H1 (cell line): ENCODE measurements at regions not wholly inside any gene's neighbourhood (a gene's known extent, or its start where the extent isn't known, plus 50 kb on each side); places are given as distances from the start of the nearest gene placed in this dataset.

Experiments
- CTCF ChIA-PET: fragments of 300-600 bp; sonication (Branson Sonifier 250); formaldehyde crosslinking; loops from one replicate; lab custom pipeline; 2021; ENCODE audit not compliant: partially characterized antibody; lab: Charles Lee
- POLR2A ChIA-PET: fragments of 300-600 bp; sonication (Branson Sonifier 250); formaldehyde crosslinking; loops from one replicate; lab custom pipeline; 2021; ENCODE audit warnings: inconsistent platforms; ENCODE audit not compliant: partially characterized antibody; lab: Charles Lee
- DNase-seq, 2 experiments: peaks; one replicate each; pipeline versions ENCODE4 v3.0.0 to v3.0.0-alpha.2; 2010 to 2022; ENCODE audit warnings: low spot score in 2 of 2, low read depth in 1 of 2, mixed read lengths in 1 of 2
- FAIRE-seq: peaks from 2 replicates; lab custom pipeline; 2011; peaks lifted over from hg19 to GRCh38; lab: Jason Lieb, UNC
- H2AFZ ChIP-seq: 2 replicates; pipeline ENCODE4 v1.8.1; 2012; ENCODE audit warnings: low read length, inconsistent platforms
- H2AK5ac ChIP-seq: 2 replicates; pipeline ENCODE4 v1.6.1; 2013; ENCODE audit warnings: low read depth, low read length
- H2BK120ac ChIP-seq: replicated peaks from 2 replicates; pipeline ENCODE3; 2013; ENCODE audit warnings: low read depth, low read length, inconsistent platforms
- H2BK12ac ChIP-seq: 2 replicates; pipeline ENCODE4 v1.6.1; 2013; ENCODE audit warnings: low read depth, low read length
- H2BK15ac ChIP-seq: 2 replicates; pipeline ENCODE4 v1.6.1; 2013; ENCODE audit warnings: low read length
- H2BK20ac ChIP-seq: 2 replicates; pipeline ENCODE4 v1.6.1; 2013; ENCODE audit warnings: low read length
- H2BK5ac ChIP-seq: 2 replicates; pipeline ENCODE4 v1.6.1; 2013; ENCODE audit warnings: low read depth, low read length
- H3K14ac ChIP-seq: 2 replicates; pipeline ENCODE4 v1.6.1; 2013; ENCODE audit warnings: inconsistent platforms; ENCODE audit not compliant: insufficient read length
- H3K18ac ChIP-seq: 2 replicates; pipeline ENCODE4 v1.6.1; 2013; ENCODE audit warnings: low read length; ENCODE audit errors: extremely low read depth
- H3K23ac ChIP-seq: 2 replicates; pipeline ENCODE4 v1.6.1; 2013; ENCODE audit warnings: inconsistent platforms; ENCODE audit not compliant: insufficient read length
- H3K23me2 ChIP-seq: 2 replicates; pipeline ENCODE4 v1.6.1; 2013; ENCODE audit warnings: low read depth, low read length
- H3K27ac ChIP-seq: 2 replicates; pipeline ENCODE4 v1.6.1; 2011; ENCODE audit warnings: low read depth, low read length, inconsistent platforms
- H3K27me3 ChIP-seq, 4 experiments: replicated peaks in 1 of 4; 1 replicate in 1 of 4; 2 replicates in 3 of 4; pipeline versions ENCODE4 v1.6.1 to v1.8.1; 2011 to 2013; ENCODE audit warnings: low read length in 3 of 4, mild to moderate bottlenecking in 3 of 4, inconsistent platforms in 2 of 4, mixed read lengths in 2 of 4, moderate library complexity in 1 of 4; ENCODE audit not compliant: control insufficient read depth in 3 of 4, insufficient read depth in 3 of 4; ENCODE audit errors: extremely low read depth in 1 of 4
- H3K36me3 ChIP-seq, 4 experiments: 2 replicates each; pipeline versions ENCODE4 v1.6.1 to v1.8.1; 2011 to 2013; ENCODE audit warnings: mild to moderate bottlenecking in 4 of 4, low read length in 3 of 4, moderate library complexity in 2 of 4, control low read depth in 1 of 4, inconsistent platforms in 1 of 4; ENCODE audit not compliant: insufficient read depth in 4 of 4, control insufficient read depth in 2 of 4
- H3K4ac ChIP-seq: replicated peaks from 2 replicates; pipeline ENCODE3; 2013; ENCODE audit warnings: low read length, low read depth, mixed read lengths, inconsistent platforms; ENCODE audit not compliant: insufficient read length
- H3K4me1 ChIP-seq, 4 experiments: replicated peaks in 1 of 4; 1 replicate in 1 of 4; 2 replicates in 3 of 4; pipeline versions ENCODE4 v1.6.1 to v1.8.1; 2011 to 2013; ENCODE audit warnings: low read length in 3 of 4, inconsistent platforms in 2 of 4, mixed read lengths in 1 of 4; ENCODE audit not compliant: insufficient read depth in 4 of 4, control insufficient read depth in 3 of 4
- H3K4me2 ChIP-seq, 2 experiments: 2 replicates each; pipeline versions ENCODE4 v1.6.1 to v1.8.1; 2011 to 2013; ENCODE audit warnings: low read depth in 2 of 2, low read length in 2 of 2, control low read depth in 1 of 2, inconsistent platforms in 1 of 2, mild to moderate bottlenecking in 1 of 2; ENCODE audit not compliant: insufficient read depth in 1 of 2
- H3K4me3 ChIP-seq, 4 experiments: fragments of 200-600, 300-600 bp in 1 of 4; sonication (generic), shearing (Covaris generic), sonication (Bioruptor Twin) in 1 of 4; 2 replicates each; pipeline versions ENCODE4 v1.5.1 to v1.8.1; 2011 to 2016; ENCODE audit warnings: low read length in 4 of 4, low read depth in 3 of 4, control low read depth in 2 of 4, inconsistent platforms in 2 of 4, mild to moderate bottlenecking in 2 of 4, mixed read lengths in 1 of 4, moderate library complexity in 1 of 4; ENCODE audit not compliant: insufficient read depth in 2 of 4; ENCODE audit errors: extremely low read depth in 1 of 4
- H3K56ac ChIP-seq: replicated peaks from 2 replicates; pipeline ENCODE3; 2013; ENCODE audit warnings: low read depth, mild to moderate bottlenecking, mixed read lengths, low read length, inconsistent platforms; ENCODE audit not compliant: insufficient read length
- H3K79me1 ChIP-seq: 2 replicates; pipeline ENCODE4 v1.6.1; 2013; ENCODE audit warnings: low read depth, low read length, control low read depth
- H3K79me2 ChIP-seq, 2 experiments: 2 replicates each; pipeline versions ENCODE4 v1.6.1 to v1.8.1; 2012 to 2013; ENCODE audit warnings: low read length in 2 of 2, mild to moderate bottlenecking in 2 of 2, inconsistent platforms in 1 of 2; ENCODE audit not compliant: insufficient read depth in 2 of 2, control insufficient read depth in 1 of 2
- H3K9ac ChIP-seq, 4 experiments: replicated peaks in 1 of 4; 1 replicate in 1 of 4; 2 replicates in 3 of 4; pipeline versions ENCODE4 v1.6.1 to v1.8.1; 2011 to 2013; ENCODE audit warnings: low read depth in 3 of 4, low read length in 3 of 4, control low read depth in 2 of 4, mild to moderate bottlenecking in 2 of 4, moderate library complexity in 2 of 4, inconsistent platforms in 1 of 4; ENCODE audit errors: extremely low read depth in 1 of 4
- H3K9me3 ChIP-seq, 2 experiments: 2 replicates each; pipeline versions ENCODE4 v1.6.1 to v1.8.1; 2012 to 2013; ENCODE audit warnings: mild to moderate bottlenecking in 2 of 2, moderate library complexity in 2 of 2, control low read depth in 1 of 2, inconsistent platforms in 1 of 2, low read depth in 1 of 2, low read length in 1 of 2, mixed read lengths in 1 of 2; ENCODE audit not compliant: insufficient read depth in 2 of 2
- H4K20me1 ChIP-seq, 2 experiments: replicated peaks in 1 of 2; 2 replicates each; pipeline versions ENCODE3 to v1.8.1; 2011 to 2013; ENCODE audit warnings: inconsistent platforms in 2 of 2, low read length in 2 of 2, mild to moderate bottlenecking in 1 of 2; ENCODE audit not compliant: insufficient read depth in 2 of 2, control insufficient read depth in 1 of 2
- H4K5ac ChIP-seq: 2 replicates; pipeline ENCODE4 v1.6.1; 2013; ENCODE audit warnings: low read length, low read depth, mixed read lengths, inconsistent platforms; ENCODE audit not compliant: insufficient read length
- H4K8ac ChIP-seq: 2 replicates; pipeline ENCODE4 v1.8.0; 2013; ENCODE audit warnings: mild to moderate bottlenecking, moderate library complexity, low read length, inconsistent platforms; ENCODE audit not compliant: insufficient read depth; ENCODE audit errors: extremely low read depth
- H4K91ac ChIP-seq: replicated peaks from 2 replicates; pipeline ENCODE3; 2013; ENCODE audit warnings: low read length, mixed read lengths, inconsistent platforms; ENCODE audit not compliant: insufficient read length
- CBX8 ChIP-seq: fragments of 300-800, 300-1000 bp; sonication (generic); IDR thresholded peaks from 2 replicates; pipeline ENCODE4 v1.7.1; 2016; ENCODE audit warnings: low read depth, low read length, borderline replicate concordance
- MAFK ChIP-seq: IDR thresholded peaks from 2 replicates; pipeline ENCODE4 v1.6.1; 2012; ENCODE audit warnings: low read depth, mild to moderate bottlenecking, improper control_type of control experiment, low read length
- SUZ12 ChIP-seq: fragments of 200-600 bp; sonication (generic); IDR thresholded peaks from 2 replicates; pipeline ENCODE4 v1.6.1; 2012; ENCODE audit warnings: mild to moderate bottlenecking, inconsistent platforms, low read length, moderate library complexity, mixed read lengths
- WGBS, 2 experiments: shearing (Covaris generic) in 1 of 2; methylation state at CpG; one replicate each; pipeline versions ENCODE4 v1.1.6 to v1.1.7; 2013 to 2015; ENCODE audit warnings: low lambda C conversion rate in 2 of 2, mixed read lengths in 2 of 2, inconsistent platforms in 1 of 2, low coverage in 1 of 2, missing lambda C conversion rate in 1 of 2; ENCODE audit not compliant: insufficient replicate concordance in 2 of 2, insufficient coverage in 1 of 2, insufficient read length in 1 of 2; ENCODE audit errors: extremely low coverage in 1 of 2, missing lambda C conversion rate in 1 of 2; 5-methylcytosine and 5-hydroxymethylcytosine counted together

DNA sequence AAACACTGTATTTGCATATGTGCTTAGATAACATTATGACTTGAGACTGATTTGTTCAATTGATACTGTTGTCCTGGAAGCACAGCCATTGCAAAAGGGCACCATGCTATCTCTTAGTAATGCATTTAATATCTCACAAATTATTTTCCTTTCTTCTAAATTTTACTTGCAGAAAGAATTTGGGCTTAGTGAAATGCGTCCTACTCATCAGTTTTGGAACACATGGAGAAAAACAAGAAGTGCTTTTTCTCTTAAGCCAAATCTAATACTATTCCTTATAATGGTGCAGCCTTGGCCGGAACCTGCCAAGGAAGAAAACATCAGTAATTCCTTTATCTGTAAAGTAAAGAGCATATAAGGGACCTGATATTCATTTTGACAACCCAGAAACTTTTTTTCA, 172.2 kb upstream of the ZNF608 start:
- Histone ChIP-seq H3K4me2 (no peak overlapping the region), H2BK5ac (no peak overlapping the region), H3K56ac (no peak overlapping the region), H3K79me2 (no peaks in the 10 kb centered on the region), H3K36me3 (no peaks in the 10 kb centered on the region), H3K23me2 (no peaks in the 10 kb centered on the region), H2AK5ac (no peak overlapping the region), H4K5ac (no peak overlapping the region), H3K79me1 (no peaks in the 10 kb centered on the region), H2BK20ac (no peak overlapping the region), H3K27ac (no peak overlapping the region), H3K4ac (no peak overlapping the region), H4K20me1 (no peaks in the 10 kb centered on the region), H3K9ac (no peak overlapping the region), H4K91ac (no peak overlapping the region), H3K27me3 (no peaks in the 10 kb centered on the region), H2BK120ac (no peak overlapping the region), H2AFZ (no peak overlapping the region), H3K9me3 (no peaks in the 10 kb centered on the region), H2BK15ac (no peak overlapping the region), H3K23ac (no peak overlapping the region), H3K4me1 (peaks cover 2 to 19% (median 16%) of the 10 kb centered on the region in 4 experiments; a peak in 5 of 7 replicates), H4K8ac (no peak overlapping the region), H2BK12ac (no peak overlapping the region), H3K18ac (no peak overlapping the region), H3K4me3 (no peak overlapping the region), H3K14ac (no peak overlapping the region)
- POLR2A ChIA-PET = no interaction called here
- WGBS, 2 experiments = 90% methylated on average over 2 of the region's 2 CpGs; no CpG with 5 or more reads in 1 of the 2 experiments
- peak; percentile 50; the same call in 1 of the 2 replicates for TF ChIP-seq MAFK
- no peak for TF ChIP-seq SUZ12
- TF ChIP-seq CBX8 = no peak
- FAIRE-seq = no peak
- no peak for DNase-seq
- CTCF ChIA-PET = no interaction called here
